Karpas-422 (cell line): ENCODE measurements at regions not wholly inside any gene's neighbourhood (a gene's known extent, or its start where the extent isn't known, plus 50 kb on each side); places are given as distances from the start of the nearest gene placed in this dataset.

ENCODE experiments used
- DNase-seq: peaks from one replicate; pipeline ENCODE4 v3.0.0-alpha.2; 2015
- H2AFZ ChIP-seq: fragments of 200-600 bp; sonication (generic); 2 replicates; pipeline ENCODE4 v1.6.1; 2014; ENCODE audit warnings: antibody characterized with exemption, low read length, mixed read lengths
- H3K27ac ChIP-seq: fragments of 200-600 bp; sonication (generic); 2 replicates; pipeline ENCODE4 v1.5.1; 2014; ENCODE audit warnings: mild to moderate bottlenecking, low read length, moderate library complexity
- H3K27me3 ChIP-seq: fragments of 200-600 bp; sonication (generic); 2 replicates; pipeline ENCODE4 v1.6.1; 2014; ENCODE audit warnings: low read length, mixed read lengths
- H3K36me3 ChIP-seq: fragments of 200-600 bp; sonication (generic); 2 replicates; pipeline ENCODE4 v1.6.1; 2014; ENCODE audit warnings: low read length, mixed read lengths; ENCODE audit not compliant: insufficient read depth
- H3K4me1 ChIP-seq: fragments of 200-600 bp; sonication (generic); 2 replicates; pipeline ENCODE4 v1.6.1; 2014; ENCODE audit warnings: mild to moderate bottlenecking, low read length, mixed read lengths
- H3K4me2 ChIP-seq: fragments of 200-600 bp; sonication (generic); 2 replicates; pipeline ENCODE4 v1.6.1; 2014; ENCODE audit warnings: low read length, low read depth, mild to moderate bottlenecking; ENCODE audit not compliant: poor library complexity, severe bottlenecking
- H3K4me3 ChIP-seq: fragments of 200-600 bp; sonication (generic); 2 replicates; pipeline ENCODE4 v1.5.1; 2014; ENCODE audit warnings: mild to moderate bottlenecking, antibody characterized with exemption, low read length, mixed read lengths
- H3K79me2 ChIP-seq: fragments of 200-600 bp; sonication (generic); 2 replicates; pipeline ENCODE4 v1.6.1; 2014; ENCODE audit warnings: mild to moderate bottlenecking, low read length, mixed read lengths
- H3K9ac ChIP-seq: fragments of 200-600 bp; sonication (generic); 2 replicates; pipeline ENCODE4 v1.6.0; 2014; ENCODE audit warnings: low read length
- H3K9me2 ChIP-seq: fragments of 200-600 bp; sonication (generic), shearing (Covaris generic); replicated peaks from 2 replicates; pipeline ENCODE4 v1.6.0; 2014; ENCODE audit warnings: mild to moderate bottlenecking, low read length, moderate library complexity; ENCODE audit not compliant: insufficient read depth
- H3K9me3 ChIP-seq: fragments of 300-700, 200-600 bp; sonication (generic); 2 replicates; pipeline ENCODE4 v1.6.1; 2014; ENCODE audit warnings: low read length, mixed read lengths
- H4K20me1 ChIP-seq: fragments of 200-600 bp; sonication (generic); 2 replicates; pipeline ENCODE4 v1.6.1; 2014; ENCODE audit warnings: mild to moderate bottlenecking, antibody characterized with exemption, low read length, low read depth; ENCODE audit not compliant: insufficient read depth

- no peaks in the 10 kb centered on the region for H3K4me1 ChIP-seq
- no peaks in the 10 kb centered on the region for H3K9me3 ChIP-seq
- no peak overlapping the region for H2AFZ ChIP-seq
- H4K20me1 ChIP-seq = no peaks in the 10 kb centered on the region
- no peak overlapping the region for H3K4me3 ChIP-seq
- H3K4me2 ChIP-seq = no peak overlapping the region
- H3K27ac ChIP-seq = no peak overlapping the region
- no peaks in the 10 kb centered on the region for H3K36me3 ChIP-seq
- no peak for DNase-seq
- no peaks in the 10 kb centered on the region for H3K79me2 ChIP-seq
- no peaks in the 10 kb centered on the region for H3K9me2 ChIP-seq
- H3K27me3 ChIP-seq = no peaks in the 10 kb centered on the region
- H3K9ac ChIP-seq = no peak overlapping the region
These were observed 648.1 kb downstream of the ACTL7B start for GRCh38 chr9:108207561-108208165.

DNA sequence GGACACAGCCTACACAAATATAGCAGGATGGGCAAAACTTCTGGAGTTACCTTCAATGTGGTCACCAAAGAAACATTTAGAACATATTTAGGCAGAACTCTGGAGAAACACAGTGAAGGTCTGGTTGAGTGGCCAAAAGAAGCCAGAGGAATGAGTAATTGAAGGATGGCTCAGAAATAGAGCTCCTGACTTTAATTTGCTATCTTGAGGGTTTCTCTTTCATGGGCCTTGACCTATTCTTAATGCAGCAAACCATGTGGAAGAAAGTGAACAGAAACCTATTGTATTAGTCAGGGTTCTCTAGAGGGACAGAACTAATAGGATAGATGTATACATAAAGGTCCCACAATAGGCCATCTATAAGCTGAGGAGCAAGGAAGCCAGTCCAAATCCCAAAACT is 650.5 kb downstream of the ACTL7B start:
- H3K9ac ChIP-seq = no peak overlapping the region
- H3K9me3 ChIP-seq = no peaks in the 10 kb centered on the region
- no peaks in the 10 kb centered on the region for H3K27me3 ChIP-seq
- H3K27ac ChIP-seq = no peak overlapping the region
- no peak overlapping the region for H3K4me2 ChIP-seq
- no peaks in the 10 kb centered on the region for H3K36me3 ChIP-seq
- no peak overlapping the region for H3K4me3 ChIP-seq
- DNase-seq = no peak
- no peaks in the 10 kb centered on the region for H3K9me2 ChIP-seq
- H4K20me1 ChIP-seq = no peaks in the 10 kb centered on the region
- H3K79me2 ChIP-seq = no peaks in the 10 kb centered on the region
- H2AFZ ChIP-seq = no peak overlapping the region
- no peaks in the 10 kb centered on the region for H3K4me1 ChIP-seq

- Histone ChIP-seq H3K27me3 (no peaks in the 10 kb centered on the region), H3K4me3 (no peak overlapping the region), H3K4me1 (no peaks in the 10 kb centered on the region), H3K36me3 (no peaks in the 10 kb centered on the region), H2AFZ (no peak overlapping the region), H3K27ac (no peak overlapping the region), H3K9ac (no peak overlapping the region), H3K9me2 (no peaks in the 10 kb centered on the region), H3K79me2 (no peaks in the 10 kb centered on the region), H4K20me1 (no peaks in the 10 kb centered on the region), H3K4me2 (no peak overlapping the region), H3K9me3 (peaks cover 5% of the 10 kb centered on the region; the same call in 1 of the 2 replicates)
- DNase-seq = no peak
These were observed 657.9 kb downstream of the ACTL7B start for GRCh38 chr9:108197899-108198298.

- DNase-seq = no peak
- no peak overlapping the region for H3K9ac ChIP-seq
- H3K27ac ChIP-seq = no peak overlapping the region
- H3K9me2 ChIP-seq = no peaks in the 10 kb centered on the region
- H3K9me3 ChIP-seq = peaks cover 5% of the 10 kb centered on the region; the same call in 1 of the 2 replicates
- H3K36me3 ChIP-seq = no peaks in the 10 kb centered on the region
- H3K4me2 ChIP-seq = no peak overlapping the region
- no peaks in the 10 kb centered on the region for H4K20me1 ChIP-seq
- H3K4me3 ChIP-seq = no peak overlapping the region
- H2AFZ ChIP-seq = no peak overlapping the region
- H3K79me2 ChIP-seq = no peaks in the 10 kb centered on the region
- no peaks in the 10 kb centered on the region for H3K27me3 ChIP-seq
- no peaks in the 10 kb centered on the region for H3K4me1 ChIP-seq
These were observed 658.8 kb downstream of the ACTL7B start for GRCh38 chr9:108197008-108197365.

GRCh38 chr9:108196332-108197007 is 659.3 kb downstream of the ACTL7B start:
- no peaks in the 10 kb centered on the region for H3K27me3 ChIP-seq
- no peaks in the 10 kb centered on the region for H3K9me2 ChIP-seq
- H3K79me2 ChIP-seq = no peaks in the 10 kb centered on the region
- H3K9me3 ChIP-seq = peaks cover 5% of the 10 kb centered on the region; the same call in 1 of the 2 replicates
- no peak overlapping the region for H3K4me2 ChIP-seq
- no peaks in the 10 kb centered on the region for H4K20me1 ChIP-seq
- no peak overlapping the region for H3K27ac ChIP-seq
- H3K4me3 ChIP-seq = no peak overlapping the region
- no peaks in the 10 kb centered on the region for H3K4me1 ChIP-seq
- H3K9ac ChIP-seq = no peak overlapping the region
- no peak for DNase-seq
- no peak overlapping the region for H2AFZ ChIP-seq
- no peaks in the 10 kb centered on the region for H3K36me3 ChIP-seq

GRCh38 chr9:108194154-108194553 is 661.6 kb downstream of the ACTL7B start:
- no peaks in the 10 kb centered on the region for H3K4me1 ChIP-seq
- no peak overlapping the region for H3K27ac ChIP-seq
- no peak overlapping the region for H3K4me3 ChIP-seq
- no peaks in the 10 kb centered on the region for H3K79me2 ChIP-seq
- no peaks in the 10 kb centered on the region for H4K20me1 ChIP-seq
- no peak overlapping the region for H3K4me2 ChIP-seq
- H3K36me3 ChIP-seq = no peaks in the 10 kb centered on the region
- no peak for DNase-seq
- no peaks in the 10 kb centered on the region for H3K9me2 ChIP-seq
- H3K9ac ChIP-seq = no peak overlapping the region
- H3K27me3 ChIP-seq = no peaks in the 10 kb centered on the region
- no peaks in the 10 kb centered on the region for H3K9me3 ChIP-seq
- no peak overlapping the region for H2AFZ ChIP-seq

DNA sequence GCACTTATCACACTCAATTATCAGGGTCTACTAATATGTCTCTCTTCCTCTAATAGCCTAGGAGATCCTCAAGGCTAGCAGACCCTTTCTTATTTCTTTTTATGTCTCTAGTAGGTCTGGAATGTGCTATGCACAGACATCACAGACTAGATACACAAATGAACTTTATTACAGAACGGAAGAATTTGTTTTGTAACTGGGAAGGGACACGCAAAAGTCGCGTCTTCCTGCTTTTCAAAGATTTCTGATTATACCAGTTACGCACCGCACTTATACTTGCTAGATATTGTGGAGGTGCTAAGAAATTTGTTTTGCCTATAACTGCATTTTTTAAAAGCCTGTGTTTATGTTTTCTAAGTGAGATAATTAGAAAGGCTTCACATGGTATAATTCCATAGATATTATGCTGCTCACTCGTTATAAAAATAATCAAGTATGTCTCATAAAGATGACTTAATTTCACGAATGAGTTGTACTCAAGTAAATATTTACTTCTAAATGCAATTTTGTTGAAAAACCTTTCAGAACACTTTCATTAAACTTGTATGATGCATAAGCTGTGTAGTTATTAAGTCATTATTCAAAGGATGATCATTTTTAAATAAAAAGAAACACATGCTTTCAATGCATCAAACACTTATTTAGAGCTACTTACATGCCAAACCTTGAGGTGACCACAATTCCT is 662.6 kb downstream of the ACTL7B start:
- Histone ChIP-seq H3K4me1 (no peaks in the 10 kb centered on the region), H3K36me3 (no peaks in the 10 kb centered on the region), H2AFZ (no peak overlapping the region), H3K9me3 (no peaks in the 10 kb centered on the region), H3K4me2 (no peak overlapping the region), H3K27me3 (no peaks in the 10 kb centered on the region), H3K27ac (no peak overlapping the region), H3K79me2 (no peaks in the 10 kb centered on the region), H4K20me1 (no peaks in the 10 kb centered on the region), H3K4me3 (no peak overlapping the region), H3K9me2 (no peaks in the 10 kb centered on the region), H3K9ac (no peak overlapping the region)
- DNase-seq = no peak

DNA sequence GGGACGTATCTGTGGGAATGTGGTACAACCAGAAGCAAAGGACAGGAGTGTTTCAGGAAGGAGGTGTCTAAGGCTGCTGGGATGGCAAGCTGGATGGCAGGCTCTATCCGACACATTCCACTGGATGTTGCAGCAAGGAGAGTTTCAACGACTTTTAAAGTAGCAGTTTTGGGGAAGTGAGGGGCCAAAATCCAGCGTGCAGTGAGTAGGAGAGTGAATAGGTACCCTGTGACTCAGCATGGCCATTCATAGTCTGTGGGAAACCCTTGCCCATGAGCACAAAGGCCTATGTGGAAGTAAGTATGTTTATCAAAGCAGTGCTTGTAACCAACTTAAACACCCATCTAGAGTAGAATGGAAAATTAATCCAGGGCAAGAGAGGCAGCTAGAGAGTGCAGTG is 664.7 kb downstream of the ACTL7B start:
- no peak overlapping the region for H3K4me3 ChIP-seq
- no peaks in the 10 kb centered on the region for H3K9me2 ChIP-seq
- no peaks in the 10 kb centered on the region for H3K9me3 ChIP-seq
- no peaks in the 10 kb centered on the region for H3K27me3 ChIP-seq
- DNase-seq = no peak
- H4K20me1 ChIP-seq = no peaks in the 10 kb centered on the region
- H2AFZ ChIP-seq = no peak overlapping the region
- no peak overlapping the region for H3K9ac ChIP-seq
- no peak overlapping the region for H3K27ac ChIP-seq
- H3K36me3 ChIP-seq = no peaks in the 10 kb centered on the region
- H3K4me2 ChIP-seq = no peak overlapping the region
- H3K79me2 ChIP-seq = no peaks in the 10 kb centered on the region
- no peaks in the 10 kb centered on the region for H3K4me1 ChIP-seq
